OCI-LY1 (cell line): ENCODE measurements at regions not wholly inside any gene's neighbourhood (a gene's known extent, or its start where the extent isn't known, plus 50 kb on each side); places are given as distances from the start of the nearest gene placed in this dataset.

Experiments used
- H2AFZ ChIP-seq: fragments of 200-600 bp; sonication (generic), shearing (Covaris generic); 2 replicates; pipeline ENCODE4 v1.6.0; 2014; ENCODE audit warnings: antibody characterized with exemption, mild to moderate bottlenecking, low read length
- H3F3A ChIP-seq: fragments of 200-600 bp; sonication (generic), shearing (Covaris generic); 2 replicates; pipeline ENCODE4 v1.6.0; 2014; ENCODE audit warnings: mild to moderate bottlenecking, antibody characterized with exemption, low read length, moderate library complexity; ENCODE audit not compliant: insufficient read depth
- H3K27ac ChIP-seq: fragments of 200-600 bp; sonication (generic); 2 replicates; pipeline ENCODE4 v1.5.1; 2014; ENCODE audit warnings: low read length, mixed run types, mild to moderate bottlenecking, low read depth; ENCODE audit not compliant: poor library complexity, severe bottlenecking
- H3K27me3 ChIP-seq: fragments of 200-600 bp; sonication (generic); 2 replicates; pipeline ENCODE4 v1.6.0; 2014; ENCODE audit warnings: antibody characterized with exemption, mild to moderate bottlenecking, low read length, moderate library complexity; ENCODE audit not compliant: insufficient read depth
- H3K36me3 ChIP-seq: fragments of 200-600 bp; sonication (generic); 2 replicates; pipeline ENCODE4 v1.6.1; 2014; ENCODE audit warnings: mild to moderate bottlenecking, antibody characterized with exemption, low read length, moderate library complexity, mixed read lengths; ENCODE audit not compliant: insufficient read depth
- H3K4me1 ChIP-seq: fragments of 200-600 bp; sonication (generic); 2 replicates; pipeline ENCODE4 v1.5.1; 2014; ENCODE audit warnings: mild to moderate bottlenecking, low read length, moderate library complexity; ENCODE audit not compliant: insufficient read depth, severe bottlenecking
- H3K4me2 ChIP-seq: fragments of 200-600 bp; sonication (generic), shearing (Covaris generic); 2 replicates; pipeline ENCODE4 v1.6.1; 2014; ENCODE audit warnings: low read length
- H3K4me3 ChIP-seq: fragments of 200-600 bp; sonication (generic); 2 replicates; pipeline ENCODE4 v1.5.1; 2014; ENCODE audit warnings: low read length, low read depth, mild to moderate bottlenecking, mixed read lengths; ENCODE audit not compliant: poor library complexity, severe bottlenecking
- H3K79me2 ChIP-seq: fragments of 200-600 bp; shearing (Covaris generic); 2 replicates; pipeline ENCODE4 v1.6.1; 2016; ENCODE audit warnings: mixed run types, low read length, mixed read lengths; ENCODE audit not compliant: insufficient read depth
- H3K9ac ChIP-seq: fragments of 200-600 bp; sonication (generic), shearing (Covaris generic); 2 replicates; pipeline ENCODE4 v1.6.1; 2014; ENCODE audit warnings: mild to moderate bottlenecking, low read length, mixed read lengths
- H3K9me2 ChIP-seq: fragments of 200-600 bp; sonication (generic), shearing (Covaris generic); 2 replicates; pipeline ENCODE4 v1.6.1; 2014; ENCODE audit warnings: low read depth, mild to moderate bottlenecking, low read length, mixed read lengths
- H3K9me3 ChIP-seq: fragments of 200-600 bp; shearing (Covaris generic); 2 replicates; pipeline ENCODE4 v1.6.1; 2014; ENCODE audit warnings: low read length, mixed read lengths
- H4K20me1 ChIP-seq: fragments of 200-600 bp; sonication (generic), shearing (Covaris generic); 2 replicates; pipeline ENCODE4 v1.6.0; 2016; ENCODE audit warnings: mild to moderate bottlenecking, low read length; ENCODE audit not compliant: insufficient read depth
- CTCF ChIP-seq: fragments of 200-600 bp; sonication (generic), shearing (Covaris generic); IDR thresholded peaks from 2 replicates; pipeline ENCODE4 v1.5.1; 2017; ENCODE audit warnings: mild to moderate bottlenecking, antibody characterized with exemption, low read length, moderate library complexity, mixed read lengths
- EZH2 ChIP-seq: fragments of 200-600 bp; sonication (generic), shearing (Covaris generic); IDR thresholded peaks from 2 replicates; pipeline ENCODE4 v1.8.0; 2017; ENCODE audit warnings: borderline replicate concordance, mixed run types, mild to moderate bottlenecking, antibody characterized with exemption, low read length, moderate library complexity, mixed read lengths

DNA sequence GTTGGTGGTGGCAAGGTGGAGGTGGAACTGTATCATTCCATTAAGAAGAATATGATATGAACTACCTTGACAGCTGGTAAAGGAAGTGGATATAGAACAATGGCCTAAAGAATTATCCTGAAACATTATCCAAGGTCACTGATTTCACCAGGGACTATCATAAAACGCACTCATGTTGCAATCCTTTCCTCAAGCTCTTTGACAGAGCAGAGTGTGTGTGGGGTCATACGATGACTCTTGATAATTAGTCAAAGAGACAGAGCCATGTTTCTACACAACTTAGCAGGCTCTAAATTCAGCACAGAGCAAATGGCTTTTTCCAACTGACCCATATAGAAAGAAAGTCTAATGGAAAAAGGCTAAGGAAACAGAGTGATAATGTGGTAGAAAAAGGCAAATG is 126.4 kb upstream of the ANKFN1 start:
- H4K20me1 ChIP-seq: no peaks in the 10 kb centered on the region
- no peaks in the 10 kb centered on the region for H3K9me2 ChIP-seq
- no peak overlapping the region for H3K27ac ChIP-seq
- no peak overlapping the region for H3K4me3 ChIP-seq
- H3K9me3 ChIP-seq: no peaks in the 10 kb centered on the region
- no peaks in the 10 kb centered on the region for H3K79me2 ChIP-seq
- no peaks in the 10 kb centered on the region for H3F3A ChIP-seq
- TF ChIP-seq CTCF (no peak), EZH2 (no peak)
- no peak overlapping the region for H2AFZ ChIP-seq
- H3K4me2 ChIP-seq: no peak overlapping the region
- no peaks in the 10 kb centered on the region for H3K4me1 ChIP-seq
- H3K36me3 ChIP-seq: no peaks in the 10 kb centered on the region
- H3K27me3 ChIP-seq: no peaks in the 10 kb centered on the region
- no peak overlapping the region for H3K9ac ChIP-seq

GRCh38 chr17:56028837-56029236 is 124.4 kb upstream of the ANKFN1 start:
- Histone ChIP-seq H3K36me3 (no peaks in the 10 kb centered on the region), H3K4me2 (no peak overlapping the region), H3K9me3 (no peaks in the 10 kb centered on the region), H3K4me1 (no peaks in the 10 kb centered on the region), H4K20me1 (no peaks in the 10 kb centered on the region), H3K4me3 (no peak overlapping the region), H3F3A (no peaks in the 10 kb centered on the region), H3K27ac (no peak overlapping the region), H3K9ac (no peak overlapping the region), H2AFZ (no peak overlapping the region), H3K27me3 (no peaks in the 10 kb centered on the region), H3K9me2 (no peaks in the 10 kb centered on the region), H3K79me2 (no peaks in the 10 kb centered on the region)
- TF ChIP-seq CTCF (no peak), EZH2 (no peak)

DNA sequence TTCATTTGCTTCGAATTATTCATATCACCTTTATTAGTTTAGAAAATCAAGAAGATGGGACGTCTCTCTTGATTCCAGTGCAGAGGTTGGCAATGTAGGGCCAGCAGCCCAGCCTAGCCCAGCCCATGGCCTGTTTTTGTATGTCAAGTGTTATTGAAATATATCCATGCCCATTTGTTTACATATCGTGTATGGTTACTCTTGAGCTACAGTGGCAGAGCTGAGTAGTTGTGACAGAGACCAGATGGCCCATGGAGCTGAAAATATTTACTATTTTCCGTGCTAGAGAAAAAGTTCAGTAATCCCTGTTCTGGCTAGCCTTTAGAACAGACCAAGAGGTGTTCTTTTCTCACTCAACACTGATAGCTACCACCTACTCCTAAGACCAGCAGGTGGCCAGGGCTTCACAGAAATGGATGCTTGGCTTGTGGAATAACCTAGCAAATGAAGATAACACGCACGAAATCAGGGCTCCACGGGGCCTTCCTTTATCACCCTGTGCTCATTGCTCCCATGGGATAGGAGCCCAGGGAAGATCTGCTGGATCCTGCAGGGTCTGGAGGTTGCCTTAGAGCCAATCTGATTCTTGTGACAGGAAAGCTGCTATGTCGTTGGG is 123.2 kb upstream of the ANKFN1 start:
- Histone ChIP-seq H3K4me1 (no peaks in the 10 kb centered on the region), H3K79me2 (no peaks in the 10 kb centered on the region), H3K4me2 (no peak overlapping the region), H3K27me3 (no peaks in the 10 kb centered on the region), H3K36me3 (no peaks in the 10 kb centered on the region), H3K9me3 (no peaks in the 10 kb centered on the region), H3K4me3 (no peak overlapping the region), H3K9ac (no peak overlapping the region), H3K9me2 (no peaks in the 10 kb centered on the region), H3K27ac (no peak overlapping the region), H4K20me1 (no peaks in the 10 kb centered on the region), H3F3A (no peaks in the 10 kb centered on the region), H2AFZ (no peak overlapping the region)
- TF ChIP-seq EZH2: no peak
- TF ChIP-seq CTCF: no peak
